ENCODE measurements at regions not wholly inside any gene's neighbourhood (a gene's known extent, or its start where the extent isn't known, plus 50 kb on each side); places are given as distances from the start of the nearest gene placed in this dataset.

GRCh38 chr2:207395535-207396251 lies 134.1 kb upstream of the CREB1 start:
- in situ Hi-C loops (cut with MboI; ENCODE audit: low pct_unique_long_range_greater_than_20kb, low sequenced_read_pairs, unreplicated experiment): no loop called here
- no peak for TF ChIP-seq CTCF (IDR thresholded peaks at IDR 0.05; ENCODE audit: extremely low read depth, insufficient read depth, missing control alignments)
- no peak for DNase-seq (ENCODE audit: low spot score)

GRCh38 chr2:207397917-207398655 lies 131.7 kb upstream of the CREB1 start:
- no peak for TF ChIP-seq CTCF (IDR thresholded peaks at IDR 0.05; ENCODE audit: extremely low read depth, insufficient read depth, missing control alignments)
- DNase-seq (ENCODE audit: low spot score): no peak
- in situ Hi-C loops (cut with MboI; ENCODE audit: low pct_unique_long_range_greater_than_20kb, low sequenced_read_pairs, unreplicated experiment): no loop called here

- in situ Hi-C loops (cut with MboI; ENCODE audit: low pct_unique_long_range_greater_than_20kb, low sequenced_read_pairs, unreplicated experiment): no loop called here
- no peak for TF ChIP-seq CTCF (IDR thresholded peaks at IDR 0.05; ENCODE audit: extremely low read depth, insufficient read depth, missing control alignments)
- DNase-seq (ENCODE audit: low spot score): no peak
These were observed 130.5 kb upstream of the CREB1 start for GRCh38 chr2:207399301-207399700.

DNA sequence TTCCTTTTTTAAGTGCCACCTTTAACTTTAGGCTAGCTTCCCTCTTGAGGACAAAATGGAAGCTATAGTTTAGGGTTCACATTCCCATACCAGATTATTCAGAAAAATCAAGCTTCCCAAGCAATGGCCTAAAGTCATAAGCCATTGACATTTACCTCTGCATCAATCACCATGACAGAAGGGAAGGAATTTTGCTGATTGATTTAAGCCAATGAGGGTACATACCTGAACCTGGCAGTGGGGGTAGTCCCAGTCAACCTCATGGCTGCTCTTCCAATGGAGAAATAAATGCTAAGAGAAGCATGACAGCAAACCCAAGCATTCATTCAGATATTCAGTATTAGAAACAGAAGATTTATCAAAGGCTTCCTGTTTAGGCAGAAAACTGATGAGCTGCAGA lies 128.4 kb upstream of the CREB1 start:
- TF ChIP-seq CTCF (IDR thresholded peaks at IDR 0.05; ENCODE audit: extremely low read depth, insufficient read depth, missing control alignments): no peak
- DNase-seq (ENCODE audit: low spot score): no peak
- in situ Hi-C loops (cut with MboI; ENCODE audit: low pct_unique_long_range_greater_than_20kb, low sequenced_read_pairs, unreplicated experiment): no loop called here

GRCh38 chr2:207403141-207403540 lies 126.6 kb upstream of the CREB1 start:
- DNase-seq (ENCODE audit: low spot score): no peak
- no peak for TF ChIP-seq CTCF (IDR thresholded peaks at IDR 0.05; ENCODE audit: extremely low read depth, insufficient read depth, missing control alignments)
- in situ Hi-C loops (cut with MboI; ENCODE audit: low pct_unique_long_range_greater_than_20kb, low sequenced_read_pairs, unreplicated experiment): no loop called here

DNA sequence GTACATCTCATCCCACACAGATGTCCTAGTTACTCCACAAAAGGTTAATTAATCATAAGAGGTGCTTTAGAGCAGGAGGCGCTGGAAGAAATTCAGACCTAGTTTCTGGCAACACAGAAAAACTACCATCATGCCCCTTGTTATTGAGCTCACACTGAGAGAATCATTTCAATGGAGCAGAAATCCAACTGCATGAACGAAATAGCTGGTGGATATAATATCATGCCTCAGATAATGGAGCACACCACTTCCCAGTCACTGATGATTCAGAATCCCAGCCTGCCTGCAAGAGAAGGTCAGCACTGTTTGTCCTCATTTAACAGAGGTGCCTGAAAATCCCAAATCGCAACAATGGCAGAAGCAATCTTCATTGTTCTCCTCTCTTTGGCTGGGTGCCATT lies 125.8 kb upstream of the CREB1 start:
- in situ Hi-C loops (cut with MboI; ENCODE audit: low pct_unique_long_range_greater_than_20kb, low sequenced_read_pairs, unreplicated experiment): no loop called here
- DNase-seq (ENCODE audit: low spot score): no peak
- TF ChIP-seq CTCF (IDR thresholded peaks at IDR 0.05; ENCODE audit: extremely low read depth, insufficient read depth, missing control alignments): no peak
